ENCODE measurements at regions not wholly inside any gene's neighbourhood (a gene's known extent, or its start where the extent isn't known, plus 50 kb on each side); places are given as distances from the start of the nearest gene placed in this dataset.

GRCh38 chr12:71218616-71219015 is 60.8 kb upstream of the TSPAN8 start:
- Histone ChIP-seq H4K5ac (ENCODE audit: low read depth, low read length) (no peak overlapping the region), H2BK120ac (ENCODE audit: low read depth, low read length) (no peak overlapping the region), H3K23ac (ENCODE audit: low read depth, low read length) (no peak overlapping the region), H3K9ac (ENCODE audit: low read depth, low read length) (no peak overlapping the region), H2BK5ac (ENCODE audit: low read depth, low read length, poor library complexity, severe bottlenecking) (no peak overlapping the region), H2AK9ac (replicated peaks; ENCODE audit: low read depth, low read length, poor library complexity) (no peak overlapping the region), H3K9me1 (ENCODE audit: insufficient read depth, low read length) (no peaks in the 10 kb centered on the region), H2BK20ac (ENCODE audit: low read depth, low read length) (no peak overlapping the region), H4K8ac (ENCODE audit: low read depth in 2 of 2, low read length in 2 of 2) (no peak overlapping the region), H3K18ac (ENCODE audit: low read depth, low read length) (no peak overlapping the region), H3K4me1 (ENCODE audit: control insufficient read depth, insufficient read depth, low read length) (no peaks in the 10 kb centered on the region), H3K9me3 (ENCODE audit: control insufficient read depth, insufficient read depth, low read length) (peaks cover 2% of the 10 kb centered on the region), H3K56ac (ENCODE audit: extremely low read depth, insufficient read depth, low read length) (no peak overlapping the region), H3K4me2 (ENCODE audit: low read depth, low read length) (no peak overlapping the region), H3K36me3 (ENCODE audit: control insufficient read depth, insufficient read depth, low read length) (no peaks in the 10 kb centered on the region), H3K14ac (replicated peaks; ENCODE audit: low read depth, low read length) (no peak overlapping the region), H2BK15ac (ENCODE audit: low read depth, low read length) (no peak overlapping the region), H3K4ac (ENCODE audit: low read depth, low read length) (no peak overlapping the region), H2AK5ac (ENCODE audit: low read depth, low read length) (no peak overlapping the region), H3K27ac (ENCODE audit: insufficient read depth, low read length) (no peak overlapping the region), H3K27me3 (ENCODE audit: control insufficient read depth, insufficient read depth, low read length) (no peaks in the 10 kb centered on the region), H4K91ac (ENCODE audit: insufficient read depth, low read depth, low read length) (no peak overlapping the region), H2AFZ (replicated peaks; ENCODE audit: low read length, poor library complexity) (no peak overlapping the region), H3K4me3 (ENCODE audit: insufficient read depth, low read depth, low read length) (no peak overlapping the region), H4K20me1 (ENCODE audit: insufficient read depth, low read length) (no peaks in the 10 kb centered on the region), H3K79me1 (ENCODE audit: low read depth in 1 of 2, low read length in 2 of 2) (no peaks in the 10 kb centered on the region)
- no CpG with 5 or more reads among the region's 1 CpG for WGBS, 2 experiments (ENCODE audit: extremely low coverage in 2 of 2, insufficient read length in 1 of 2)
- ATAC-seq (ENCODE audit: low read depth) = no peak
- CTCF ChIA-PET = no interaction called here
- TF ChIP-seq POLR2A (IDR thresholded peaks at IDR 0.05; ENCODE audit: low read depth, low read length) (no peak), CHD1 (IDR thresholded peaks at IDR 0.05; ENCODE audit: low read depth, low read length) (no peak), CEBPB (IDR thresholded peaks at IDR 0.05; ENCODE audit: low read depth, low read length) (no peak), MXI1 (IDR thresholded peaks at IDR 0.05; ENCODE audit: borderline replicate concordance, low read depth, low read length) (no peak), BHLHE40 (IDR thresholded peaks at IDR 0.05; ENCODE audit: low read depth, low read length) (no peak)
- in situ Hi-C loops (cut with MboI; ENCODE audit: low sequenced_read_pairs) = no loop called here
- dilution Hi-C loops (cut with HindIII; ENCODE audit: low sequenced_read_pairs, unreplicated experiment) = no loop called here
- no peak for DNase-seq
- BruUV-seq (replicated peaks) = no TSS peak
- intact Hi-C loops (cut with micrococcal nuclease) = no loop called here
- POLR2A ChIA-PET (ENCODE audit: unreplicated experiment) = no interaction called here

Data from IMR-90 (cell line).